PC-3 (cell line): ENCODE measurements at regions not wholly inside any gene's neighbourhood (a gene's known extent, or its start where the extent isn't known, plus 50 kb on each side); places are given as distances from the start of the nearest gene placed in this dataset.

ENCODE experiments used
- ATAC-seq: fragments of 200-7000 bp; cut with Tn5 transposase; 2 replicates; pipeline ENCODE4 v1.9.1; 2020; ENCODE audit warnings: mild to moderate bottlenecking, moderate library complexity
- BruUV-seq: library from RNA; stranded (reverse); fragments of 400-500 nt; replicated peaks from 2 replicates; lab custom pipeline; 2021; lab: Mats Ljungman, UMichigan
- CTCF ChIA-PET: fragments of 300-600 bp; sonication (Branson Sonifier 250); formaldehyde crosslinking; loops from one replicate; lab custom pipeline; 2022; ENCODE audit warnings: antibody characterized with exemption; lab: Charles Lee
- POLR2A ChIA-PET: fragments of 300-600 bp; sonication (Branson Sonifier 250); formaldehyde crosslinking; loops from one replicate; lab custom pipeline; 2022; ENCODE audit warnings: antibody characterized with exemption; ENCODE audit not compliant: unreplicated experiment; lab: Charles Lee
- DNase-seq: peaks from one replicate; pipeline ENCODE4 v3.0.0-alpha.2; 2015
- H2AFZ ChIP-seq: fragments of 300-600 bp; sonication (generic); 2 replicates; pipeline ENCODE4 v1.6.0; 2016; ENCODE audit warnings: antibody characterized with exemption, low read length
- H3F3A ChIP-seq: fragments of 300-600 bp; sonication (generic); one replicate; pipeline ENCODE4 v1.6.0; 2017; ENCODE audit warnings: antibody characterized with exemption, low read length, control low read depth, mild to moderate bottlenecking; ENCODE audit not compliant: unreplicated experiment
- H3K27ac ChIP-seq: fragments of 300-600 bp; sonication (generic); 2 replicates; pipeline ENCODE4 v1.5.1; 2016; ENCODE audit warnings: mild to moderate bottlenecking, low read length
- H3K27me3 ChIP-seq: fragments of 300-600 bp; sonication (generic); 2 replicates; pipeline ENCODE4 v1.6.1; 2016; ENCODE audit warnings: low read length, mixed read lengths
- H3K36me3 ChIP-seq: fragments of 300-600 bp; sonication (generic); 2 replicates; pipeline ENCODE4 v1.6.1; 2016; ENCODE audit warnings: low read depth, mixed run types, low read length, mixed read lengths
- H3K4me1 ChIP-seq: fragments of 300-600 bp; sonication (generic); 2 replicates; pipeline ENCODE4 v1.5.1; 2016; ENCODE audit warnings: low read length; ENCODE audit not compliant: insufficient read depth
- H3K4me2 ChIP-seq: fragments of 300-600 bp; sonication (generic); 2 replicates; pipeline ENCODE4 v1.6.0; 2016; ENCODE audit warnings: low read length
- H3K4me3 ChIP-seq: fragments of 300-600 bp; sonication (generic); 2 replicates; pipeline ENCODE4 v1.5.1; 2016; ENCODE audit warnings: mild to moderate bottlenecking, low read length, mixed read lengths
- H3K79me2 ChIP-seq: fragments of 300-600 bp; sonication (generic); 2 replicates; pipeline ENCODE4 v1.6.1; 2017; ENCODE audit warnings: low read length, mixed read lengths
- H3K9ac ChIP-seq: fragments of 300-600 bp; sonication (generic); 2 replicates; pipeline ENCODE4 v1.6.0; 2016; ENCODE audit warnings: mild to moderate bottlenecking, low read length
- H3K9me2 ChIP-seq: fragments of 300-600 bp; sonication (generic); replicated peaks from 2 replicates; pipeline ENCODE4 v1.6.1; 2016; ENCODE audit warnings: mixed run types, low read length, mixed read lengths
- H3K9me3 ChIP-seq: fragments of 300-600 bp; sonication (generic); 2 replicates; pipeline ENCODE4 v1.6.1; 2016; ENCODE audit warnings: low read length, mixed read lengths
- H4K20me1 ChIP-seq: fragments of 300-600 bp; sonication (generic); 2 replicates; pipeline ENCODE4 v1.6.1; 2016; ENCODE audit warnings: low read length, mixed read lengths
- CTCF ChIP-seq: fragments of 300-600 bp; sonication (generic); conservative IDR thresholded peaks from 2 replicates; pipeline ENCODE4 v1.5.1; 2017; ENCODE audit warnings: antibody characterized with exemption, low read depth, mild to moderate bottlenecking, low read length
- EZH2 ChIP-seq: fragments of 300-600 bp; sonication (generic); IDR thresholded peaks from one replicate; pipeline ENCODE4 v1.6.1; 2017; ENCODE audit warnings: antibody characterized with exemption, mild to moderate bottlenecking, low read length; ENCODE audit not compliant: unreplicated experiment
- EZH2phosphoT487 ChIP-seq: fragments of 300-600 bp; sonication (generic); IDR thresholded peaks from 2 replicates; pipeline ENCODE4 v1.6.1; 2018; ENCODE audit warnings: mild to moderate bottlenecking, antibody characterized with exemption, low read length, borderline replicate concordance
- intact Hi-C: fragments of 100-400 bp; cut with micrococcal nuclease; formaldehyde crosslinking; loops from 2 replicates; pipeline ENCODE4 v1.9.0; 2023

- Histone ChIP-seq H3K79me2 (no peaks in the 10 kb centered on the region), H3K9me2 (no peaks in the 10 kb centered on the region), H3K4me3 (no peak overlapping the region), H3F3A (no peaks in the 10 kb centered on the region), H3K27me3 (no peaks in the 10 kb centered on the region), H3K27ac (no peak overlapping the region), H4K20me1 (no peaks in the 10 kb centered on the region), H3K4me1 (no peaks in the 10 kb centered on the region), H3K9ac (no peak overlapping the region), H3K9me3 (no peaks in the 10 kb centered on the region), H3K4me2 (no peak overlapping the region), H2AFZ (no peak overlapping the region), H3K36me3 (no peaks in the 10 kb centered on the region)
- TF ChIP-seq EZH2phosphoT487 (no peak), EZH2 (no peak), CTCF (no peak)
- CTCF ChIA-PET: no interaction called here
- no TSS peak for BruUV-seq
- ATAC-seq (no peak), DNase-seq (no peak)
- intact Hi-C loops: no loop called here
- POLR2A ChIA-PET: no interaction called here
These were observed 439.3 kb upstream of the CTNND2 start for GRCh38 chr5:12343558-12343957.

- no peaks in the 10 kb centered on the region for H3F3A ChIP-seq
- H3K9me3 ChIP-seq: no peaks in the 10 kb centered on the region
- no peaks in the 10 kb centered on the region for H3K4me1 ChIP-seq
- H3K27ac ChIP-seq: no peak overlapping the region
- no peaks in the 10 kb centered on the region for H3K9me2 ChIP-seq
- TF ChIP-seq EZH2 (no peak), EZH2phosphoT487 (no peak)
- intact Hi-C loops: no loop called here
- H3K4me3 ChIP-seq: no peak overlapping the region
- ChIA-PET POLR2A (no interaction called here), CTCF (no interaction called here)
- H3K79me2 ChIP-seq: no peaks in the 10 kb centered on the region
- no peak overlapping the region for H3K9ac ChIP-seq
- H4K20me1 ChIP-seq: no peaks in the 10 kb centered on the region
- H3K36me3 ChIP-seq: no peaks in the 10 kb centered on the region
- no peak overlapping the region for H2AFZ ChIP-seq
- ATAC-seq (no peak), DNase-seq (no peak)
- H3K27me3 ChIP-seq: no peaks in the 10 kb centered on the region
- no peak overlapping the region for H3K4me2 ChIP-seq
- no TSS peak for BruUV-seq
These were observed 431.7 kb upstream of the CTNND2 start for GRCh38 chr5:12335938-12336337.

- Histone ChIP-seq H3K4me2 (no peak overlapping the region), H3K4me3 (no peak overlapping the region), H3F3A (no peaks in the 10 kb centered on the region), H2AFZ (no peak overlapping the region), H3K36me3 (no peaks in the 10 kb centered on the region), H4K20me1 (no peaks in the 10 kb centered on the region), H3K79me2 (no peaks in the 10 kb centered on the region), H3K27ac (no peak overlapping the region), H3K9me3 (no peaks in the 10 kb centered on the region), H3K27me3 (no peaks in the 10 kb centered on the region), H3K9me2 (no peaks in the 10 kb centered on the region), H3K4me1 (no peaks in the 10 kb centered on the region), H3K9ac (no peak overlapping the region)
- no TSS peak for BruUV-seq
- DNase-seq: no peak
- intact Hi-C loops: no loop called here
- no peak for ATAC-seq
- CTCF ChIA-PET: no interaction called here
- POLR2A ChIA-PET: no interaction called here
- no peak for TF ChIP-seq EZH2phosphoT487
- TF ChIP-seq EZH2: no peak
- TF ChIP-seq CTCF: no peak
These were observed 428.2 kb upstream of the CTNND2 start for GRCh38 chr5:12332480-12332879.
